ENCODE measurements at regions not wholly inside any gene's neighbourhood (a gene's known extent, or its start where the extent isn't known, plus 50 kb on each side); places are given as distances from the start of the nearest gene placed in this dataset.
"Not testable (repeated sequence)": the region's sequence is repeated elsewhere in the genome, so short reads cannot be mapped to it uniquely, and the experiment has no call there.

DNA sequence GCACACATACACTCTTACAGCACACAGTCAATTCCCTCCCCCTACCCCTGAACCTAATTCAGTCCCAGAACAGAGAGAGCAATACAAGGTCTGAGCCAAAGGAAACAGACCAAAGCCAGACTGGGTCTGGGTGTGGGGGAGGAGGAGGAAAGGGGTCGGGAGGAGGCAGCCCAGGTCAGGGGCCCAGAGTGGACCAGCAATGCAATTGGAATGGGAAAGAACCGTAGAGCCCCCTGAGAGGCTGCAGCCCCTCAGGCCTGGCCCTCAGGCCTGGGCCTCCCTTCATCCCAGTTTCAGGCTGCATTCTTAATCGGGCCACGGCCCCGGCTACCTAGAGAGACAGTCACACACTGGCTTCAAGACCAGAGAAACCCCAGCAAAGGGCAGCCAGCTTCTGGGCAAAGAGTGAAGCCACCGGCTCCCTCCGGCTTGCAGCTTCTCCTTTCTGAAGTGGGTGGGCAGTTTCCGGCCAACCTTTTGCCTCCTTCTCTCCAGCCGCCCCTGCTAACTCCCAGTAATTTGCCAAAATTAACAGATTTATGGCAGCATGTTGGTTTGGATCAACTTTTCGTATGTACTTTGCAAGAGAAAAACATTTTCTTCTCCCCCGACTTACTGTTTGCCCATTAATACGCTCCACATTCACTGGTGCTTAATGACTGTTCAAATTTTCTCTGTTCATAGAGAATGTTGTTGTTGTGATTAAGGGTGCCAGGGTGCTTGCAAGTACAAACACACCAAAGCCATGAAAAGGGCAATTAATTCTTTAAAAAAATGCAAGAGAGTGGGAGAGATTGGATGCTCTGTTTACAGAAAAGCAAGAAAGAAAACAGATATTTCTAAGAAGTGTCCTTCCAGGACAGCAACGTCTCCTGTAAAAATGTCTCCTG lies 488.3 kb downstream of the MN1 start:
- no peaks in the 10 kb centered on the region for H3K36me3 ChIP-seq (ENCODE audit: control insufficient read depth in 2 of 2, insufficient read depth in 2 of 2, low read length in 2 of 2)
- H3K9me3 ChIP-seq (ENCODE audit: control insufficient read depth in 2 of 2, low read length in 2 of 2), result peaks cover 3 to 4% of the 10 kb centered on the region in 2 donors
- H3K27ac ChIP-seq (ENCODE audit: low read length), result peak overlapping the region; percentile 41
- no peak overlapping the region for H3K4me3 ChIP-seq (ENCODE audit: low read length in 2 of 2)
- peaks cover 0 to 2% of the 10 kb centered on the region in 2 donors for H3K27me3 ChIP-seq (ENCODE audit: control insufficient read depth in 1 of 2, insufficient read depth in 2 of 2, low read length in 2 of 2)
- H3K4me1 ChIP-seq (ENCODE audit: control insufficient read depth, insufficient read depth, low read length), result peaks cover 5% of the 10 kb centered on the region
- no peak overlapping the region for H3K9ac ChIP-seq (ENCODE audit: low read length in 2 of 2)

DNA sequence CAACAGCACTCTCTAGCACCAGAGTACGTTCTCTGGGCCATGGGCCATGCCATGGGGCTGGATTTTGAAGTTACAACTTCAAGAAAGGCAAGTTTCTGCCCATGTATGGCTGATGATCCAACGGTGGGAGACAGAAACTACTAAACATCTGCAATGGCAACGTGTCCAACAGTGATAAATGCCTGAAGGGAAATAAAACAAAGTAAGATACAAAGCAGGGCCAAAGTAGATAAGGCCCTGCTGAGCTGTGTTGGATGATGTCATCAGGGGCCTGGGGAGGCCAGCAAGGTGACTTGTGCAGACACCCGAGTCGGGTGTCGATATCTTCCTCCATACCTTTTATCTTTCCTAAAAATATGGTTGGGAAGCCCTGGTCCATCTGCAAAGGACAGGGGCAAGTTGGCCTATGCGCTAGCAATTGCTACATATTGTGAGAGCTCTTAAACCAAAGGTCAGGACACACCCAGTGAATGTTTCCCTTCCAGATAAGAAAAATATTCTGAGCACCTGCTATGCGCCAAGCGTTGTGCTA lies 487.2 kb downstream of the MN1 start:
- Histone ChIP-seq H3K36me3 (ENCODE audit: control insufficient read depth in 2 of 2, insufficient read depth in 2 of 2, low read length in 2 of 2) (no peaks in the 10 kb centered on the region), H3K9ac (ENCODE audit: low read length in 2 of 2) (no peak overlapping the region), H3K4me1 (ENCODE audit: control insufficient read depth, insufficient read depth, low read length) (peaks cover 9% of the 10 kb centered on the region), H3K9me3 (ENCODE audit: control insufficient read depth in 2 of 2, low read length in 2 of 2) (no peaks in the 10 kb centered on the region), H3K27me3 (ENCODE audit: control insufficient read depth in 1 of 2, insufficient read depth in 2 of 2, low read length in 2 of 2) (peaks cover 0 to 2% of the 10 kb centered on the region in 2 donors), H3K27ac (ENCODE audit: low read length) (peak overlapping the region; percentile 41), H3K4me3 (ENCODE audit: low read length in 2 of 2) (no peak overlapping the region)

DNA sequence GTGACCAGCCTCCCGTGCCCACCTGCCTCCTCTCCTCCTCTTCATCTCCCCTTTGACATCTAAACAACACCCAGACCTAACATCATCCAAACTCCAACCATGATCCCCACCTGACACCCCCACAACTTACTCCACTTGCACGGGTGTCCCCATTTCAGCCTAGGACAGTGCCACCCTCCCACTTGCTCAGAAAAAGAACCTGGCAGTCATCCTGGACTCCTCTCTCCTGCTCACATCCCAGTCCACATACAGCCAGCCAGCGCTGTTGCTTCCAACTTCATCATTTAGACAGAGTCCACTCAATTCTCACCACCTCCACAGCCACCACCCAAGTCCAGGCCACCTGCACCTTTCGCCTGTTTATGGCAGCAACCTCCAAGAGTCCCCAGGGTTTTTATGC lies 485.7 kb downstream of the MN1 start:
- H3K9me3 ChIP-seq (ENCODE audit: control insufficient read depth in 2 of 2, low read length in 2 of 2), result no peaks in the 10 kb centered on the region
- no peak overlapping the region for H3K9ac ChIP-seq (ENCODE audit: low read length in 2 of 2)
- no peak overlapping the region for H3K27ac ChIP-seq (ENCODE audit: low read length)
- H3K27me3 ChIP-seq (ENCODE audit: control insufficient read depth in 1 of 2, insufficient read depth in 2 of 2, low read length in 2 of 2), result peaks cover 0 to 2% of the 10 kb centered on the region in 2 donors
- no peak overlapping the region for H3K4me3 ChIP-seq (ENCODE audit: low read length in 2 of 2)
- peaks cover 9% of the 10 kb centered on the region for H3K4me1 ChIP-seq (ENCODE audit: control insufficient read depth, insufficient read depth, low read length)
- no peaks in the 10 kb centered on the region for H3K36me3 ChIP-seq (ENCODE audit: control insufficient read depth in 2 of 2, insufficient read depth in 2 of 2, low read length in 2 of 2)

DNA sequence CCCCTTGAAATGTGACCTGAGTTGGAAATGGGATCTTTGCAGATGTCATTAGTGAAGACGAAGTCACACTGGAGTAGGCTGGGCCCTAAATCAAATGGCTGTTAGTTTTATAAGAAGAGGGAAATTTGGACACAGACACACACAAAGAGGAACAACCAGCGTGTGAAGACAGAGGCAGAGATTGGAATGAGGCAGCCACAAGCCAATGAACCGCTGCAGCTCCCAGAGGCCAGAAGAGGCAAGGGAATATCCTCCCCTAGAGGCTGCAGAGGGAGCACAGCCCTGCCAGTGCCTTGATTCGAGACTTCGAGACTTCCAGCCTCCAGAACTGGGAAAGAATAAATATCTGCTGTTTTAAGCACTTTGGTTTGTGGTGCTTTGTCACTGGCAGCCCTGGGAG lies 484.5 kb downstream of the MN1 start:
- Histone ChIP-seq H3K9me3 (ENCODE audit: control insufficient read depth in 2 of 2, low read length in 2 of 2) (no peaks in the 10 kb centered on the region), H3K9ac (ENCODE audit: low read length in 2 of 2) (no peak overlapping the region), H3K4me1 (ENCODE audit: control insufficient read depth, insufficient read depth, low read length) (peaks cover 9% of the 10 kb centered on the region), H3K4me3 (ENCODE audit: low read length in 2 of 2) (no peak overlapping the region), H3K27ac (ENCODE audit: low read length) (no peak overlapping the region), H3K36me3 (ENCODE audit: control insufficient read depth in 2 of 2, insufficient read depth in 2 of 2, low read length in 2 of 2) (no peaks in the 10 kb centered on the region), H3K27me3 (ENCODE audit: control insufficient read depth in 1 of 2, insufficient read depth in 2 of 2, low read length in 2 of 2) (peaks cover 0 to 3% of the 10 kb centered on the region in 2 donors)

DNA sequence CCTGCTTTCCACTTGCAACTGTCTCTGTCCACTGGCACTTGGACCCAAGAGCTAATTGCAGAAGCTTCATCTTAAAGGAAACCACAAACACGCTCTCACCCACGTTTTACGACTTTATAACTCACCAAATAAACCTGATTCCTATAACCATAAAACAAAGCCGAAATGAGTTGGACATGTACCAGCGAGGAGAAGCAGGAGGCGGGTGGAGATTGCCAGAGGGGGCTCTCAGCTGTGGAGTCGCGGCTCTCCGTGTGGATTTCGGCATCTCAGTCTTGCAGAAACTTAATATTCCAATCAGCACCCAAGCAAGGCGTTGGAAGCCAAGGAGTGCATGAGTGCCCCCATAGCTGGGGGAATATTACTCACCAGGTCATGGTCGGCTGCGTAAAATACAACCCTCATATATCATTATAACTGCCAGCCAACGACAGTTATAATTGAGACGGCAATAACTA lies 483.6 kb downstream of the MN1 start:
- Histone ChIP-seq H3K36me3 (ENCODE audit: control insufficient read depth in 2 of 2, insufficient read depth in 2 of 2, low read length in 2 of 2) (no peaks in the 10 kb centered on the region), H3K27me3 (ENCODE audit: control insufficient read depth in 1 of 2, insufficient read depth in 2 of 2, low read length in 2 of 2) (peaks cover 0 to 6% of the 10 kb centered on the region in 2 donors), H3K9ac (ENCODE audit: low read length in 2 of 2) (no peak overlapping the region), H3K4me1 (ENCODE audit: control insufficient read depth, insufficient read depth, low read length) (peaks cover 6% of the 10 kb centered on the region), H3K4me3 (ENCODE audit: low read length in 2 of 2) (no peak overlapping the region), H3K9me3 (ENCODE audit: control insufficient read depth in 2 of 2, low read length in 2 of 2) (no peaks in the 10 kb centered on the region), H3K27ac (ENCODE audit: low read length) (no peak overlapping the region)

DNA sequence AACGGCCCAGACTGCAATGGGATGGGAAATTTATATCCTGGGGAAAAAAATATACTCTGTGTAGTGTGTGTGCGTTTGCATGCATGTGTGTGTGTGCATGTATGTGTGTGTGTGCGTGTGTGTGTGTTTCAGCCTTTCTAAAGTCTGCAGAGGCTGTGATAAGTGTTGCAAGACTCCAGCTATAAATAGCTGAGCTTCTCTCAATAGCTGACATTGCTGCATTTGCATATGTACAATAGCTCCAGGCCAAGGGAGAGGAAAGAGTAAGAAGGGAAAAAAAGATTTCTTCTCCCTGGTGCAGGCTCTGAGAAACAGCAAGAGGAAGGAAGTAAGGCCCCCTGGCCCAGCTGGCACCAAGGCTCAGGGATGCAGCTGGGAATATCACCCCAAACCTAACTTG lies 483.0 kb downstream of the MN1 start:
- no peak overlapping the region for H3K27ac ChIP-seq (ENCODE audit: low read length)
- no peak overlapping the region for H3K9ac ChIP-seq (ENCODE audit: low read length in 2 of 2)
- peaks cover 2 to 8% of the 10 kb centered on the region in 2 donors for H3K27me3 ChIP-seq (ENCODE audit: control insufficient read depth in 1 of 2, insufficient read depth in 2 of 2, low read length in 2 of 2)
- peaks cover 6% of the 10 kb centered on the region for H3K4me1 ChIP-seq (ENCODE audit: control insufficient read depth, insufficient read depth, low read length)
- no peaks in the 10 kb centered on the region for H3K36me3 ChIP-seq (ENCODE audit: control insufficient read depth in 2 of 2, insufficient read depth in 2 of 2, low read length in 2 of 2)
- no peaks in the 10 kb centered on the region for H3K9me3 ChIP-seq (ENCODE audit: control insufficient read depth in 2 of 2, low read length in 2 of 2)
- no peak overlapping the region for H3K4me3 ChIP-seq (ENCODE audit: low read length in 2 of 2)

DNA sequence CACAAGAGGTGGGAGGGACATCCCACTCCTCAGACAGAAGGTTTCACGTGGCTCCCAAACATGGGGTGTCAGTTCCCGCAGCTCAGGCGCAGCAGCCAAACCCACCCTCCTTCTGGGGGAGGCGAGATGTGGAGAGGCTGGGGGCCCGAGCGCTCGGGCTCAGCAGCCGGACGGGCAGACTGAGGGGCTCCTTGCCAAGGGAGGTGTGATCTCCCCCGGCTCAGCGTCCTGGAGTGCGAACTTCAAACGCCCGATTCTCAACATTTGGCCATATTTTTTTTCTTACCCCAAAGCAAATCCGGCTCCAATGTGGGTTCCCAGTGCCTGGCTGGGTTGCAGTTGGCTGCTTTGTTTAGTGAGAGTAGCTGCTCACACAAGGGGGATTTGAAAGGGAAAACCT lies 477.9 kb downstream of the MN1 start:
- Histone ChIP-seq H3K4me3 (ENCODE audit: low read length in 2 of 2) (no peak overlapping the region), H3K9me3 (ENCODE audit: control insufficient read depth in 2 of 2, low read length in 2 of 2) (no peaks in the 10 kb centered on the region), H3K36me3 (ENCODE audit: control insufficient read depth in 2 of 2, insufficient read depth in 2 of 2, low read length in 2 of 2) (no peaks in the 10 kb centered on the region), H3K9ac (ENCODE audit: low read length in 2 of 2) (no peak overlapping the region), H3K4me1 (ENCODE audit: control insufficient read depth, insufficient read depth, low read length) (peaks cover under 1% of the 10 kb centered on the region), H3K27me3 (ENCODE audit: control insufficient read depth in 1 of 2, insufficient read depth in 2 of 2, low read length in 2 of 2) (peaks cover 8 to 15% of the 10 kb centered on the region in 2 donors), H3K27ac (ENCODE audit: low read length) (no peak overlapping the region)

DNA sequence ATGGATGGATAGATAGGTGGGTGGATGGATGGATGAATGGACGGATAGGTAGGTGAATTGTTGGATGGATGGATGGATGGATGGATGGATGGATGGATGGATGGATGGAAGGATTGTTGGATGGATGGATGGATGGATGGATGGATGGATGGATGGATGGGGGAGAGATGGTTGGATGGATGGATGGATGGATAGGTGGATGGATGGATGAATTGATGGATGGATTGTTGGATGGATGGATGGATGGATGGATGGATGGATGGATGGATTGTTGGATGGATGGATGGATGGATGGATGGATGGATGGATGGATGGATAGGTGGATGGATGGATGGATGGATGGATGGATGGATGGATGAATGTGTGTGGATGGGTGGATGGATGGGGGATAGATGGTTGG lies 476.6 kb downstream of the MN1 start:
- H3K27ac ChIP-seq (ENCODE audit: low read length), result not testable (repeated sequence)

DNA sequence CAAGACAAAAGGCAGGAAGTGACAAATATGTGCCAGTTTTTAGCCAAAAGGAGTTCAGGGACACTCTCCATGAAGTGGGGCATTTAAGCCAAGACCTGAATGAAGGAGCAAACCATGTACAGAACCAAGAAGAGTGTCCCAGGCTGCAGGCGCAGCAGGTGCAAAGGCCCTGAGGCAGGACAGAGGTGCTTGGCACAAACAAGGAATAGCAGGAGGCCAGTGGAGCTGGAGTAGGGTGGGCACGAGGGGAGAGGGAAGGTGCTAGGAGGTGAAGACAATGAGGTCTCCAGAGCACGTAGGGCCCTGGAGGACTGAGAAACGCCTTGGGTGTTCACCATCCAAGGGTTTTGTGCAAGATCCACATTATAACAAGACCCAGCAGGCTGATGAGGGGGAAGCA lies 474.1 kb downstream of the MN1 start:
- H3K27me3 ChIP-seq (ENCODE audit: control insufficient read depth in 1 of 2, insufficient read depth in 2 of 2, low read length in 2 of 2), result peaks cover 8 to 14% of the 10 kb centered on the region in 2 donors
- H3K9me3 ChIP-seq (ENCODE audit: control insufficient read depth in 2 of 2, low read length in 2 of 2), result no peaks in the 10 kb centered on the region
- H3K4me1 ChIP-seq (ENCODE audit: control insufficient read depth, insufficient read depth, low read length), result peaks cover 4% of the 10 kb centered on the region
- H3K9ac ChIP-seq (ENCODE audit: low read length in 2 of 2), result no peak overlapping the region
- H3K4me3 ChIP-seq (ENCODE audit: low read length in 2 of 2), result no peak overlapping the region
- no peak overlapping the region for H3K27ac ChIP-seq (ENCODE audit: low read length)
- no peaks in the 10 kb centered on the region for H3K36me3 ChIP-seq (ENCODE audit: control insufficient read depth in 2 of 2, insufficient read depth in 2 of 2, low read length in 2 of 2)

More for the DNA sequence above, 476.6 kb downstream of the MN1 start:
- not testable (repeated sequence) for H3K4me1 ChIP-seq (ENCODE audit: control insufficient read depth, insufficient read depth, low read length); H3K4me3 ChIP-seq (ENCODE audit: low read length in 2 of 2); H3K9ac ChIP-seq (ENCODE audit: low read length in 2 of 2); H3K9me3 ChIP-seq (ENCODE audit: control insufficient read depth in 2 of 2, low read length in 2 of 2); H3K36me3 ChIP-seq (ENCODE audit: control insufficient read depth in 2 of 2, insufficient read depth in 2 of 2, low read length in 2 of 2)
- peaks cover 8 to 15% of the 10 kb centered on the region in 2 donors for H3K27me3 ChIP-seq (ENCODE audit: control insufficient read depth in 1 of 2, insufficient read depth in 2 of 2, low read length in 2 of 2)

DNA sequence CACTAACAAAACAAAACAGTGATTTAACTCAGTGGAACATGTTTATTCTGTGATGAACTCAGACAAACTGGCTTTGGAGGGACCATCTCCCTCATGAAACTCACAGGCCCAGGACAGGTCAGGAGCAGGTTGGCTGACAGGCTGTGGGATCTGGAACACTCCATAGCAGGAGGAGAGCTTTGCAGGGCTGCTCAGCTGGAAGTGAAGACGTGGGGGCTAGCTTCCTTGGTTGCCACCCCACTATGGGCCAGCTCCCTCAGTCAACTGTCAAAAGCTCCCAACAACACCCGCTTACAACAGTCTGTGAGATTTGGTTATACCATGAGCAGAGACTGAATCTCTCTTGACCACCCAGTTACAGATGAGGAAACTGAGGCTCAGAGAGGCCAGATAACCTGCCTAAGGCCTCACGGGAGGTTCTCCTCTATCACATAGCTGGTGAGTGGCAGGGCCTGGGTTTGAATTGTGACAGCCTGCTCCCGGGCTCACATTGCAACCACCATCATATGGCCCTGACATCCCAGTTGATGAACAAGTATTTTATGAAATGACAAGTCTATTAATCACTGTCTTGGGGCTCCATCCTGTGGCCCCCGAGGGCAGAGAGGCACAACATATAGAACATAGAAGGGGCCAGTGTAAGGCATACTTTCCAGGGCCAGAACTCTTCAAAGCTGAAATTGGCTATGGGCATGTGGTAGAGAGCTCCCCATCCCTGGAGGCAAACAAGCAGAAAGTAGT lies 473.4 kb downstream of the MN1 start:
- peaks cover 0 to 3% of the 10 kb centered on the region in 2 donors for H3K9me3 ChIP-seq (ENCODE audit: control insufficient read depth in 2 of 2, low read length in 2 of 2)
- H3K27ac ChIP-seq (ENCODE audit: low read length), result no peak overlapping the region
- no peaks in the 10 kb centered on the region for H3K36me3 ChIP-seq (ENCODE audit: control insufficient read depth in 2 of 2, insufficient read depth in 2 of 2, low read length in 2 of 2)
- no peak overlapping the region for H3K9ac ChIP-seq (ENCODE audit: low read length in 2 of 2)
- peaks cover 8 to 11% of the 10 kb centered on the region in 2 donors for H3K27me3 ChIP-seq (ENCODE audit: control insufficient read depth in 1 of 2, insufficient read depth in 2 of 2, low read length in 2 of 2)
- no peak overlapping the region for H3K4me3 ChIP-seq (ENCODE audit: low read length in 2 of 2)
- peaks cover 4% of the 10 kb centered on the region for H3K4me1 ChIP-seq (ENCODE audit: control insufficient read depth, insufficient read depth, low read length)

Measured in stomach smooth muscle (tissue), 2 donors.